Epidermal melanocyte (primary cell): ENCODE measurements at regions not wholly inside any gene's neighbourhood (a gene's known extent, or its start where the extent isn't known, plus 50 kb on each side); places are given as distances from the start of the nearest gene placed in this dataset.

Source experiments
- DNase-seq: peaks from one replicate; pipeline ENCODE4 v3.0.0; 2011; ENCODE audit warnings: low spot score; ENCODE audit not compliant: insufficient read length

DNA sequence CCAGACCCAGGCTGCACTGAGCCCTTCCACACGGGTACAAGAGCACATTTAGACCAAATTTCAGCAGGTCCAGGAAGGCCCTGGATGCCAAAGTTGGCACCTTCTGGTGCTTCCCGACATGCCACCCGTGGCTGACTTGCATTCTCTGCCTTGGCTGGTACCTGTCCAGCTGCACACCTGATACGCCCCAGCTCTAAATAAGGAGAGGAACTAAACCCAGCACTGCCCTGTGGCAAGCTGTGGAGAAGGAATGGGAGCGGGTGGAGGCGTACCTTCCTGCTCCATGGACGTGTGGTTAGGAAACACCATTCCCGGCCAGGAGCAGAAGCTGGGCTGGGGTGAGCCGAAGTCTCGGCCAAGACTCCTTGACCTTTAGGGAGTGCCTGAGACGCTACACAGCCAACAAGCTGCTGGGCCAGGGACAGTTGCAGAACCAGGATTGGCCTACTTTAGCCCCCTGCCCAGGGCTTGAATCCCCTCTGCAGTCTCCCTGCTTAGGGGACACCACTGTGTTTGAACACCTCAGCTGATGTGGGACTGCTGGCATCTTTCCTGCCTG, 86.5 kb upstream of the TAF1B start:
- no peak for DNase-seq

- DNase-seq: no peak
These were observed 85.6 kb upstream of the TAF1B start for GRCh38 chr2:9757501-9758264.

DNA sequence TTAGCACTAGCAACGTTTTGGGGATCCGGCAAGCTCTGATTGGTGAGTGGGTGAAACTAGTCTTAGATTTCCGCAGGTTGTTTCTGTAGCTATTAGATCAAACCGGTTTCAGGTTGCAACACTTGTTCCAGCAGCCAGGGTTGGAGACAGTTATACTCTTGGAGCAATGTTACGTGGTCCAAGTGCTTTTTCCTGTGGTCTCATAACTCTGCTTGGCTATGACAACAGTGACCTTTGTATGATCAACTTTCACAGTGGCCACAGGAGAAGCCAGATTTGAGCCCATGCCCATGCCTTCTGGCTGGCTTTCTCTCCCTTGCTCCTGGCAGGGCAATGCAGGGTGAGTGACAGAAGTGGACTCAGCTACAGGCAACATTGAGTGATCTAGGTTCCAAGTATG, 84.5 kb upstream of the TAF1B start:
- no peak for DNase-seq

DNA sequence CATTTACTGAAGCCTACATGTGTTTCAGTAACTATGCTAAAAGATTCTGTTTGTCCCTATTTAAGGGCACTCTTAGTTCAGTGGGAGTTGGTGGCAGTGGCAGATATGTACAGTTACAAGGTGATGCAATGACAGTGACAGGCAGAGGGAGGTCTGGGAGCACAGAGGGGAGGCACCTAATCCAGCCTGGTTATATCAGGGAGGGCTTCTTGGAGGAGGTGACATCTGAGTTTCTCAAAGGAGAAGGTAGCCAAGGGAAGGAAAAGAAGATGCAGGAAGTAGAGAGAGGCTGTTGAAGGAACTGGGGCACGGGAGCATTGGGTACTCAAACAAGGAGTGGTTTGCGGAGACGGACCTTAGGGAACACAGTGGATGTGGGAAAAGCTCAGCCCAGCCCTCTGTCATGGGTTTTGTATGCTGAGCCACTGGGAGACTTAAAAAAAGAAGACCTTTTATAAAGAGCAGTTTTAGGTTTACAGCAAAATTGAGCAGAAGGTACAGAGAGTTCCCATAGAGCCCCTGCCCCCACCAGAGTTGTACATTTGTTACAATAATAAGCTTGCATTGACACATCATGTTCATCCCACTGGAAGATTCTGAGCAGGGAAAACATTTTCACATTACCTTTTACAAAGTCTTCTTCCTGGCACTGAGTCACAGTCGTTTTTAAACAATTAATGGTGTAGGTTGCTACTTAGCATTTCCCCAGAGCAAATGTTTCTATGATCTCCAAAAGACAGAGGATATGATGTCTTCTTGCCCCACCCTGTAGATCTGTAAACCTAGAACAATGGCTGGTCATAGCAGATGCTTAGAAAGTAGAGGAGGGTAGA, 83.0 kb upstream of the TAF1B start:
- DNase-seq: no peak

DNA sequence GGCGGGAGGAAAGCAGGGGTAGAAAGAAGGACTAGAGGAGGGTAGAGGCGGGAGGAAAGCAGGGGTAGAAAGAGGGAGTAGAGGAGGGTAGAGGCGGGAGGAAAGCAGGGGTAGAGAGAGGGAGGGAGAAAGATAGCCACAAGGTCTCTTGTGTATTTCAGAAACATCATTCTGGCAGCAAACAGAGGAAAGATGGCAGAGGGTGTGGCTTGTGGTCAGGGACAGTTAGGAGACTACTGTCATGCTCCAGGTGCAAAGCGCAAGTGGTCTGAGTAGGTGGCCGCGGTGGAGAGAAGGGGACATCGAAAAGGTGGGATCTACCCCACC, 82.4 kb upstream of the TAF1B start:
- DNase-seq: no peak

DNA sequence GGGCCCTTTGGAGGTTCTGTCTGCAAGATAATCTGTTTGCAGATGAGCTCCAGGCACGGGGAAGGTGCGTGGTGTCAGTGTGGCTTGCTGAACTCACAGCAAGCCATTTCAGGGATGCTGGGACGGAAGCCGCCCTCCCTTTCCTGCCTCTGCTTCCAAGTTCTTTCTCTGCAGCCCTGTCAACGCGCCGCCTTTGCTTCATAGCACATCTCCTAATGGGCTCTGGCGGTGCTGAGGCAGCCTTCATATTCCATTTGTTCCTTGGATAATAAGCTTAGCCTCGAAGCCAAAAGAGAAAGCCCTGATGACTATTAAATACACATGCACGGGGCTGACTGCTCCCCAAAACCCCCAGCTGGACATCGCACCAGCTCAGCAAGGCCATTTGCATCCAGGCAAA, 81.7 kb upstream of the TAF1B start:
- DNase-seq: no peak

- no peak for DNase-seq
These were observed 81.1 kb upstream of the TAF1B start for GRCh38 chr2:9762164-9762563.

DNA sequence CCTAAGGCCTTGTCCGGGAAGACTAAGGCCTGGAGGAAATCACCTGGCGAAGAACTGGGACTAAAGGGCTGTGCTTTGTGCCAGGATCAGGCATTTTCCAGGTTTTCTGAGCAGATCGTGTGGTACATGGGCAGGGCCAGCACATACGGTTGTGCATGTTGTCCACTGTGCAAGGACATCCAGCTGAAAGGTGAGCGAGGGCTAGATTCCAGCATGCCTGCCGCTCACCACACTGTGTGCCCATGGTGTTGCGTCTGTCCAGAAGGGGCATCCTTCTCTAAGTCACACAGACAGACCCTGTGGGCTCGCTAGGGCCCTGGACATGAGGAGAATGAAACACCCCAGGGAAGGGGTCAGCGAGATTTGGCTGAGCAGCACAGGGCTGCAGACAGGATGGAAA, 80.3 kb upstream of the TAF1B start:
- no peak for DNase-seq

- DNase-seq: no peak
These were observed 79.7 kb upstream of the TAF1B start for GRCh38 chr2:9763356-9764152.

- DNase-seq: no peak
These were observed 79.0 kb upstream of the TAF1B start for GRCh38 chr2:9764153-9764778.

DNA sequence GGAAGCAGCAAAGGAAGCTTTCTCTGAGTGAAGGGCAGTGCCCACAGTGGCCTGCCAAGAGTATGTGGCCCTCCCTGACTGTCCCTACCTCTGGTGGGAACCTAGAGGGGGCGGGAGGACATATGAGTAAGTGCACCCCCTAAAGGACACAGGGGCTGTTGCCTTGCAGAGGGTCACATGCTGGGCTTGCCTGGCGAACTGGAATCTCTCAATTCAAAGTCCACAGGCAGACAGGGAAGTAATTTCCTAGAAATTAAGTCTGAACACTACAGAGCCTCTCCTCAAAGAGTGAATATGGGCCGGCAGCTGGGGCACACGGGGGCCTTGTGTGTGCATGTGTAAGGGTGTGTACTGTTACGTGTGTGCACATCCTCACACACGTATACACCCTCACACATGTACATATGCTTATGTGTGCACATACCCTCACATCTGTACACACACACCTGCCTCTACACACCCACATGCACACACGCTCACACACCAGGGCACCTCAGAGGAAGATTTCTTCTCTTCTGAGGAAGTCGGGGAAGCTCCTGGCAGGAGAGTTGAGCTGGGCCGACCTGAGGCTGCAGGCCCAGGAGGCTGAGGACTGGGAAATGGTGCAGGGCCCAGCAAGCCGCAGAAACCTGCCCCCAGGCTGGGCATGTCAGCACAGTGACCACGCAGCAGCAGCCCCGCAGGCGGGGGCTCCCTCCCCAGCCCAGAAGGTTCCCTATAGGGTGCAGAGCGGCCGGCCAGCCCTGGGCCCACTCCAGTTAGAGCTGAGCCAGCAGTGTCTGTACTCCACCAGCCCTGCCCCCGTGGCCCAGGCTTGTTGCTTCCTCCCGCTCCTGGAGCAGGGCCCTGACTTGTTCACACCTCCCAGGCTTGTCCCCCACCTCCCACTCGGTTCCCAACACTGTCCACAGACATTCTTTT, 77.4 kb upstream of the TAF1B start:
- DNase-seq: no peak

GRCh38 chr2:9767656-9768281, 75.5 kb upstream of the TAF1B start:
- no peak for DNase-seq

DNA sequence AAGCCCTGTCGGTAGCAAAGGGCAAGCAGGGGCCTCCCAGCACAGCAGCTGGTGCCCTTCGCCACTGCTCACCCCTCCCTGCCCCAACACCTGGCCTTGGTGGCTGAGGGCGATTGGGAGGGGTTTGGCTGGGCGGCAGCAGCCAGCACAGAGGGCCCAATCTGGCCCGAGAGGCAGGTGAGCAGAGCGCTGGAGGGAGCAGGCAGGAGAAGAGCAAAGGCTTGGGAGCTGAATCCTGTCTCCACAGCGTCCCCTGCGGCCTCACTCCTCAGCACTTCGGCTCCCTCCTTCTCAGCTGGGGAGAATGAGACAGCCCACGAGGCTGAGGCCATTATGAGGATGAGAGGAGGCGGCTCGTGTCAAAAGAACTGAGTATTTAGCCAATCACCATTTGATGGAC, 74.9 kb upstream of the TAF1B start:
- DNase-seq: no peak

GRCh38 chr2:9769171-9770005, 73.9 kb upstream of the TAF1B start:
- DNase-seq: no peak

DNA sequence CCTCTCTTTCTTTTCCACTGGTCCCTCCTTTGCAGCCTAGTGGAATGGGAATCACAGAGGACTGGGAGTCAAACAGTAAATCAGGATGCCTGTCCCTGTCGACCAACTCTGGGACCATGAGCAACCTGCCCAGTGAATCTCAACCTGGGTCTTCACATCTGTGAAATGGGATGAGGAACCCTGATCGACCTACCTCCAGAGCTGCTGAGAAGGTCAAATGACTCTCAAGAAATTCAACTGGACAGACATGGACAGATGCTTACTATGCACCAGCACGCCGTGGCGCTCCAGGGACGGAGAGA, 73.3 kb upstream of the TAF1B start:
- DNase-seq: no peak

DNA sequence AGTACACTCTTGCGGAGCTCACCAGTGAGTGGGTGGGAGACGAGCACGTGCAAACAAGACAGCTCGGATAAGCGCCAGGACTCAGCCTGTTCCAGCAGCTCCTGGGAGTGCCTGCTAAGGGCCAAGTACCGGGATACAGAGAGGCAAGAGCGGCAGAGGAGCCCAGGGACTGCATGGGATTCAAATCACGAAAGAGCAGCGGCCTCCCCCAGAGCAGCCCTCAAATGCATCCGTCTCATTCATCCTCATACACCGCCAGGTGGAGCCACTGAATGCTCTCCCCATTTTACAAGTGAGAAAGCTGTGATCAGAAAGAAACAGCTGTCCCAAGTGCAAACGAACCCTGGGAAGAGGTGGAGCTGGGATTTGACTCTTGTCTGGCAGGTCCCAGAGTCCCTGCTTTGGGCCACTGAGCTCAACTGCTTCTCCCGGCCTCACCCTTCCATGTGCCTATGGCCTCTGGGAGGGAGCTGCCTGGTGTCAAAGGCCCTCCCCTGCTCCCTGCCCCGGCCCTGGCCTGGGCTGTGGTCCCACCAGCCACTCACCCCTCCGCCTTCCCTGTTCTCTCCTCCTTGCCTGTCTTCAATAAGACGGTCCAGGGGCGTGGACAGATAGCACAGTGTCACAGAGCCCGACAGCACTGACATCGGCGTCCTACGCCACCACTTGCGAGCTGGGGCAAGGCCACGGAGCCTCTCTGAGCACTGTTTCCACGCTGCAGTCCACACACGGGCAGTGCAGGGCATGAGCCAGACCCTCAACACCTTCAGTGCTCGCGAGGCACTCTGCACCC, 72.8 kb upstream of the TAF1B start:
- peak; percentile 46 for DNase-seq

GRCh38 chr2:9771101-9771449, 72.2 kb upstream of the TAF1B start:
- DNase-seq: no peak

- peak; percentile 53 for DNase-seq
These were observed 71.7 kb upstream of the TAF1B start for GRCh38 chr2:9771481-9772017.
